Stimulated activated naive B cell treated with anti-CD40 and anti-IgM and Interleukin-4, amounts not matched to agents 10 μg/mL and 1 μg/mL and 100 μg/mL, for 72 hours (primary cell): ENCODE measurements at regions not wholly inside any gene's neighbourhood (a gene's known extent, or its start where the extent isn't known, plus 50 kb on each side); places are given as distances from the start of the nearest gene placed in this dataset.
A peak's percentile ranks its signal among the peaks of the same experiment; 100 is the strongest.

Experiments used
- ATAC-seq, 2 donors: fragments of 150-1000 bp; cut with Tn5 transposase; replicated peaks; 2 replicates each; pipeline ENCODE4 v1.10.0; 2021; ENCODE audit warnings: moderate library complexity in 1 of 2
- DNase-seq: peaks from one replicate; pipeline ENCODE4 v3.0.0; 2021
- H3K27ac Mint-ChIP-seq: one replicate; pipeline ENCODE4 v1.8.0; 2022; ENCODE audit warnings: mild to moderate bottlenecking, mixed read lengths
- H3K27me3 Mint-ChIP-seq, 2 donors: one replicate each; pipeline ENCODE4 v1.8.0; 2022; ENCODE audit warnings: mixed read lengths in 2 of 2
- H3K36me3 Mint-ChIP-seq, 2 donors: one replicate each; pipeline ENCODE4 v1.8.0; 2022; ENCODE audit warnings: mixed read lengths in 2 of 2, mild to moderate bottlenecking in 1 of 2
- H3K4me1 Mint-ChIP-seq, 2 donors: one replicate each; pipeline ENCODE4 v1.8.0; 2022; ENCODE audit warnings: mixed read lengths in 2 of 2, mild to moderate bottlenecking in 1 of 2
- H3K4me3 Mint-ChIP-seq, 2 donors: one replicate each; pipeline ENCODE4 v1.8.0; 2022; ENCODE audit warnings: mild to moderate bottlenecking in 2 of 2, mixed read lengths in 2 of 2, moderate library complexity in 1 of 2
- H3K9me3 Mint-ChIP-seq, 2 donors: one replicate each; pipeline ENCODE4 v1.8.0; 2022; ENCODE audit warnings: mixed read lengths in 2 of 2, mild to moderate bottlenecking in 1 of 2

DNA sequence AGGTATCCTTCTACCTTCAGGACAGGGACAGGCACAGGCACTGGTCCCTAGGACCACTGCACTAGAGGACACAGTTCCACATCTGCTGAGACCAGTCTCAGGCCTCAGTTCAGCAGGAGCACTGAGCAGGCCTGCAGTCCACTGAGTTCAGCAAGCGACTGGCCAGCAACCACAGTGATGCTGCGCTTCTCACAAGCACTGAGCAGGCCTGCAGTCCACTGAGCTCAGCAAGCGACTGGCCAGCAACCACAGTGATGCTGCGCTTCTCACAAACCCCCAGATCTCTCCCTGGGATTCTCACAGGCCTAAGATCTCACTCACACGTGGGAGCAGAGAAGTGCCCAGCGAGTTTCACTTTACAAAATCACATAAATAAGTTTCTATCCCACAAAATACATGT is 140.6 kb downstream of the IRS2 start:
- ATAC-seq, result no peak
- H3K36me3 Mint-ChIP-seq, result peaks cover 1 to 5% of the 10 kb centered on the region in 2 donors
- H3K27me3 Mint-ChIP-seq, result peaks cover 0 to 3% of the 10 kb centered on the region in 2 donors
- peak overlapping the region in 1 of 2 donors; percentile 19 for H3K4me3 Mint-ChIP-seq
- DNase-seq, result no peak
- peaks cover 8 to 9% of the 10 kb centered on the region in 2 donors for H3K9me3 Mint-ChIP-seq
- H3K4me1 Mint-ChIP-seq, result peaks cover 0 to 3% of the 10 kb centered on the region in 2 donors
- H3K27ac Mint-ChIP-seq, result no peak overlapping the region

DNA sequence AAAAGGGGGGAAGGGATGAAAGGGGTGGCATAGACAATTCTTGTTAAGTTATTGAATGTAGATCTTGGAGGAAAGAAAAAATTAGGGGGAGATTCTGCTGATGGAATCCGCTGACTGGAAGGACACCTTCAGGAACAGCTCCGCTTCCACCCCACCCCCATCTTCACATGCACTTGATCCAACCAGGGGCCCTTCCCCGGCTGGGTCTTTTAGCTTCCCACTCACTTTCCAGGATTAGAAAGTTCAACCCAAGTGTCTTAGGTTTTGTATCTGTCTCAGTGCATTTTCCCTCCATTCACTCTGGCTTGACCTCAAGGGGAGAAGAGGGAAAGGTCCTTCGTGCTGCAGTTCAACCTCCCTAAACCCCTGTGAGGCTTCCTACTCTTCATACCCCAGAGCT is 141.4 kb downstream of the IRS2 start:
- Mint-ChIP-seq H3K9me3 (peaks cover 14 to 17% of the 10 kb centered on the region in 2 donors), H3K4me3 (no peak overlapping the region), H3K27ac (no peak overlapping the region), H3K4me1 (peaks cover 0 to 3% of the 10 kb centered on the region in 2 donors), H3K27me3 (peaks cover 0 to 3% of the 10 kb centered on the region in 2 donors), H3K36me3 (peaks cover 2 to 11% of the 10 kb centered on the region in 2 donors)
- no peak for ATAC-seq
- DNase-seq, result no peak

DNA sequence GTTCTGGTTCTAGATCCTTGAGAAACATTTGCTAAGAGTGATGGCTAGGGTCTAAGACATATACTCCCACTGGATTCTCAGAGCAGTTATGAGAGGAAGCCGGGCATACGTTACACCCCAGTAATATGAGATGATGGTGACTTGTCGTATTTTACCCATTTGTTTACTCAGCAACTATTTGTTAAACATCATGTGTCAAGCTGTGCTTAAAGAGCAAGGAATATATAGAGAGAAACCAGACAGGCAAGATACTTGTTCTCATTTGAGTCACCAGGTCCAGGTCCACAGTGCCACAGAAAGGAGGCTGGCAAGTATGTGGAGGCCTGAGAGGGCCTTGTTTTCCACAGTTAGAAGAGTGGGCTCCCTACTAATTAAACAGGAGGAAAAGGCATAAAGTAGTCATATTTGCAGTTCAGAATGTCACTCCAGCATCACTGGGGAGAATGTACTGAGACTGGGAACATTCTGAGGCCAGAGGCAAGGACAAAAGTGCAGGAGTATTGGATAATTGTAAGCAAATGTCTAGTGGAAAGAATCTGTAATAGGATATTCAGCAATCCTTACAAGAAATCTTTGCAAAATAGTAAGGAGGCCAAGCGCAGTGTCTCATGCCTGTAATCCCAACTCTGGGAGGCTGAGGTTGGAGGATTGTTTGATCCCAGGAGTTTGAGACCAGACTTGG is 142.2 kb downstream of the IRS2 start:
- no peak overlapping the region for H3K4me3 Mint-ChIP-seq
- ATAC-seq, result no peak

DNA sequence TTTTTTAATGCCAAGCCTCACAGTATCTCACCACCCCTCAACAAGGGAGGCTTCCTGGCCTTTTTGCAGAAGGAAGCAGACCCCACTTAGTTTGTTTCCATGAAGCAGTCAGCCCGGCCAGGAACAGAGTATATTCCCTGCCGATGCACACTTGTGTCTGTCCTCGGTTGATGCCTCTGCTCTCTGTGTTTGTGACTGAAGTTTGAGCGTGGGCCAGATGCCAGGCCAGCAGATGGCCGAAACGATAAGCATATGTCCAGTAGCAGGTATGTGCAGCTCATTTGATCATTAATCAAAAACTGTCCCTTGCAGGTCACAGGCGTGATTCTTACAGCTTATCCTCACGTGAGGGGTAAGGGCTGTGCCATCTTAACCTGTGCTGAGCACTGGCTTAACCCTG is 144.0 kb downstream of the IRS2 start:
- Mint-ChIP-seq H3K4me3 (no peak overlapping the region), H3K36me3 (peaks cover 2 to 11% of the 10 kb centered on the region in 2 donors), H3K9me3 (peaks cover 14 to 22% of the 10 kb centered on the region in 2 donors), H3K27ac (no peak overlapping the region), H3K4me1 (peaks cover 0 to 3% of the 10 kb centered on the region in 2 donors), H3K27me3 (peaks cover 0 to 3% of the 10 kb centered on the region in 2 donors)
- DNase-seq, result no peak
- no peak for ATAC-seq

More for the DNA sequence above, 142.2 kb downstream of the IRS2 start:
- H3K36me3 Mint-ChIP-seq, result peaks cover 2 to 11% of the 10 kb centered on the region in 2 donors
- H3K27me3 Mint-ChIP-seq, result peaks cover 0 to 3% of the 10 kb centered on the region in 2 donors
- no peak for DNase-seq
- H3K4me1 Mint-ChIP-seq, result peaks cover 0 to 3% of the 10 kb centered on the region in 2 donors
- peaks cover 14 to 18% of the 10 kb centered on the region in 2 donors for H3K9me3 Mint-ChIP-seq
- no peak overlapping the region for H3K27ac Mint-ChIP-seq

DNA sequence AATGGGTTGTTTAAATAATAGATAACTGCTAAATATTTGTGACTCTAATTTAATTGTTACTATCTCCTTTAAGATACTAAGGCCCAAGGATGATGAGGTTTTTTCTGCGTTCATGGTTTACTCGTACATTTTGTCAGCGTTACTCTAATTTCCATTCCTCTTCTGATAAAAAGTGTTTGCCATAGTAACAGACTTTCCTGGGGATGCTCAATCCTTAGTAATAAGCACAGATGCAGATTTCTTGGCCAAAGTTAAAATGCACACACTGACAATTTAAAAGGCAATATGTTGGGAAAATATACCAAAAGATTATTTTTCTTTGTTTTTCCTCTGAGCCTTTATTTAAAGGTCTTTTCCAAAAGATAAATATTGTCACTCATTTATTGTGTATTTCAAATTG is 149.6 kb downstream of the IRS2 start:
- Mint-ChIP-seq H3K27me3 (peaks cover 0 to 6% of the 10 kb centered on the region in 2 donors), H3K4me1 (no peaks in the 10 kb centered on the region), H3K36me3 (peaks cover 2 to 11% of the 10 kb centered on the region in 2 donors), H3K4me3 (no peak overlapping the region), H3K27ac (no peak overlapping the region), H3K9me3 (peaks cover 17 to 31% of the 10 kb centered on the region in 2 donors)
- no peak for ATAC-seq
- DNase-seq, result no peak

DNA sequence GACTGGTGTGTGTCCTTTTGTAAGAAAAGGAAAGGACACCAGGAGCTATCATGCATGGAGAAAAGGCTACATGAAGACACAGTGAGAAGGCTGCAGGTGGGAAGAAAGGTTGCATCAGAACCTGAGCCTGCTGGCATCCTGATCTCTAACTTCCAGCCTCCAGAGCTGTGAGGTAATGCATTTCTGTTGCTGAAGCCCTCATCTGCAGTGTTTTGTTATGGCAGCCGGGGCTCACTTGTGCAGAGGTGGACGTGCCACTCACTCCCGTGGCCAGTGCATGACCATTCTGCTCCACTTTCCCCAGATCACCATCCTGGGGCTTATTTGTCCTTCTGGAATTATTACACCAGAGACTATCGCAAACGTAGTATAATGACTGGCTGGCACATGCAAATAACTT is 155.3 kb downstream of the IRS2 start:
- Mint-ChIP-seq H3K9me3 (peaks cover 11 to 16% of the 10 kb centered on the region in 2 donors), H3K27me3 (peaks cover 0 to 14% of the 10 kb centered on the region in 2 donors), H3K4me3 (no peak overlapping the region), H3K4me1 (no peaks in the 10 kb centered on the region), H3K27ac (no peak overlapping the region), H3K36me3 (no peaks in the 10 kb centered on the region)
- DNase-seq, result no peak
- no peak for ATAC-seq

DNA sequence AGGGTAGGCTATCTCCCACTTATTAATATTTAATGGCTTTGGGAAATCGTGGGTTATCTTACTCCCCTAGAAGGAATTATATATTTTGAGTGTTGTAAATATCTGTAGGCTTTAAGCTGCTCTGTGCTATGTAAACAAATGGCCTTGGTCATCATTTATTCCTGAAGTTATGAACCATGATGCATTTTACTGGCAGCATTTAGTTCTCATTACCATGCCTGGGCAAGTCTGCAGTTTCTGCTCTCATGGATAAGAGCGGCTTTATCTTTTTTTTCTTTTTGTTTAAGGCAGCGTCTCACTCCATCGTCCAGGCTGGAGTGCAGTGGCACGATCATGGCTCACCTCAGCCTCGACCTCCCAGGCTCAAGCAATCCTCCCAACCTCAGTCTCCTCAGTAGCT is 156.1 kb downstream of the IRS2 start:
- DNase-seq (no peak), ATAC-seq (no peak)
- Mint-ChIP-seq H3K9me3 (peaks cover 11 to 16% of the 10 kb centered on the region in 2 donors), H3K36me3 (no peaks in the 10 kb centered on the region), H3K4me1 (no peaks in the 10 kb centered on the region), H3K27ac (no peak overlapping the region), H3K27me3 (peaks cover 0 to 14% of the 10 kb centered on the region in 2 donors), H3K4me3 (no peak overlapping the region)

DNA sequence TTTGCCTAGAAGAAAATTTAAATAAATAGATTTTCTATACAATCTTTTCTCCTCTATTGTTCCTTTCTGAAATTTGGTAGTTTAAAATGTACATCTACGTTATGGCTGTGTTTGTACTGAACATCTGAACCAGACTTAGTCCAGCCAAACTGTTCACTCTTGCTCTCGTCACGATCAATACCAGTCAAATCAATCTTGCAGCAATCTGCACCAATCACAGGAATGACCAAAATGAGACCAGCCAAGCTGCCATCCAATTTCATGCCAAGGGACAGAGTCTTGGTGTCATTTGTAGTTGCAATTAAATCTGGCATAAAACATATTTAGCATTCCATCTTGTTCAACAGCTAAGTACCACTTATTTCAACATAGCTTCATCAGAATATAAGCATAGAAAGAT is 156.6 kb downstream of the IRS2 start:
- no peak overlapping the region for H3K27ac Mint-ChIP-seq
- H3K4me3 Mint-ChIP-seq, result no peak overlapping the region
- ATAC-seq (no peak), DNase-seq (no peak)
- H3K27me3 Mint-ChIP-seq, result peaks cover 0 to 11% of the 10 kb centered on the region in 2 donors
- H3K36me3 Mint-ChIP-seq, result no peaks in the 10 kb centered on the region
- no peaks in the 10 kb centered on the region for H3K4me1 Mint-ChIP-seq
- peaks cover 8 to 12% of the 10 kb centered on the region in 2 donors for H3K9me3 Mint-ChIP-seq

DNA sequence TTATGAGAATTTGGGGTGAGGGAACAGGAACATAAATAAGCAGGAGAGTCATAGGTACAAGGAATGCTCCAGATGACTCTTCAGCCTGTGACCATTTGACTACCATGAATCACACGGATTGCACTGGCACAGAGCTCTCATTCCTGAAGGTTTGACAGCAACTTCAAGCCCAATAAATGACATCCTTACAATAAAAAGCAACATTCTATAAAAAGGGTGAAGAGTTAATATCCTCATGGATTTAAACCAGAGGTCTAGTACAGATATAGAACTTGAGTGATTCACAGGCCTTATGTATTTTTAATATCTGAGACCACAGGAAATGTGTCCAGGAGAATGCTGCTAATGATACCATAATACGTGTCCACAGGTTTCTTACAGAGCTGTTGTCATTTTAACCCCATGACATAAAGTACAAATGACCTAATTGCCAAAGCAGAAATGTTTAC is 158.1 kb downstream of the IRS2 start:
- ATAC-seq, result no peak
- no peak for DNase-seq
- Mint-ChIP-seq H3K27me3 (peaks cover 0 to 8% of the 10 kb centered on the region in 2 donors), H3K9me3 (peaks cover 8 to 9% of the 10 kb centered on the region in 2 donors), H3K4me3 (no peak overlapping the region), H3K4me1 (no peaks in the 10 kb centered on the region), H3K36me3 (no peaks in the 10 kb centered on the region), H3K27ac (no peak overlapping the region)

DNA sequence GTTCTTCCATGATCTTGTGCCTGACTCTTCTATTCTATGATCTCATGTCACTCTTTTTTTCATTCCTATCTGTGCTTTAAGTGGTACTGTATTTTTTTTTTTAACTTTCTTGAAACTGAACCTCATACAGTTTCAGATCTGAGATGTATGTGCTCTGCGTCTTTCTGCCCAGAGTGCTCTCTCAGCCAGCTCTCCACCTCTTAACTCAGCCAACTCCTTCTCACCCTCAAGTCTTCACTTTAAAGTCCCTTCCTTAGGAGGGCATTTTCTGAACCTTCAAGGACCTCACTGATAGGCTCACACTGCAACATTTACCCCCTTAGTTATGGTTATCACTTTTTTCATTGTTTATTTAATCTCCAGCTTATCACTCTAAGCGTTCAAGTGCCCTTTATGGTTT is 158.7 kb downstream of the IRS2 start:
- H3K36me3 Mint-ChIP-seq, result no peaks in the 10 kb centered on the region
- no peak overlapping the region for H3K27ac Mint-ChIP-seq

DNA sequence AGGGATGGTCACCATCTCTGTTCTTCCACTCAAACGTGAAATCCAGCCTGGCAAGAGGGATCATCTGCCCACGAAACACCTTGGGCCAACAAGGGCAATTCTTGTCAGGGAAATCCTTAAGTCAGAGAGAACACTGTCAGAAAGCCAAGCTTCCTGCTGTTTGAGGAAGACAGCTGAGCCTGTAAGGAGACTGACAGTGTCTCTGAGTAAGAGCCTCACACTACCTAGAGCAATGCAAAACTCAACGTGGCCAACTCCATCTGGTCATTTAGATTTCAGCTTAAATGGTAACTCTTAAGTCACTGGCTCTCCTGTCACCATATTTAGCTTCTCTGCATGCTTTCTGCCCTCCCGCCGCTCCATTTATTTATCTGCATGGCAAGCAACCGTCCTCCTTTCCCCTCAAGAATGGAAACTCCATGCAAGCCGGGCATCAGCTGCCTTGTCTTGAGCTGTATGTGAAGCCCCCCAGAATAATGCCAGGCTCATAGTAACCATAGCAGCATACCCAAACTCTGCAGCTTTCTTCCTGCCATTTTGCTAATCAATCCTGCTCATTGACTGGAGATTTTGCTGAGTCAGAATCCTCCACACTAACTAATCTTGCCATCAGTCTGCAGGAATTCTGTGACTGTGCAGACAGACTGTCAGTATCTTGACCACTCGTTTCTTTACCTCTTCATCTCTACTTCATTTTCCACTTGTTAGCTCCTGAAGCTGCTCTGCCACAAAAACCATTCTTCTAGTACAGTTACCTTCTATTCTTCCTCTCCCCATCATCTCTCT is 159.8 kb downstream of the IRS2 start:
- DNase-seq (no peak), ATAC-seq (no peak)
- H3K9me3 Mint-ChIP-seq, result peaks cover 2 to 3% of the 10 kb centered on the region in 2 donors
- H3K27me3 Mint-ChIP-seq, result peaks cover 0 to 8% of the 10 kb centered on the region in 2 donors
- no peak overlapping the region for H3K27ac Mint-ChIP-seq
- H3K36me3 Mint-ChIP-seq, result no peaks in the 10 kb centered on the region
- no peak overlapping the region for H3K4me3 Mint-ChIP-seq
- H3K4me1 Mint-ChIP-seq, result no peaks in the 10 kb centered on the region

More for the DNA sequence above, 158.7 kb downstream of the IRS2 start:
- DNase-seq (no peak), ATAC-seq (no peak)
- Mint-ChIP-seq H3K4me1 (no peaks in the 10 kb centered on the region), H3K27me3 (peaks cover 0 to 8% of the 10 kb centered on the region in 2 donors), H3K9me3 (peaks cover 4 to 5% of the 10 kb centered on the region in 2 donors), H3K4me3 (no peak overlapping the region)

DNA sequence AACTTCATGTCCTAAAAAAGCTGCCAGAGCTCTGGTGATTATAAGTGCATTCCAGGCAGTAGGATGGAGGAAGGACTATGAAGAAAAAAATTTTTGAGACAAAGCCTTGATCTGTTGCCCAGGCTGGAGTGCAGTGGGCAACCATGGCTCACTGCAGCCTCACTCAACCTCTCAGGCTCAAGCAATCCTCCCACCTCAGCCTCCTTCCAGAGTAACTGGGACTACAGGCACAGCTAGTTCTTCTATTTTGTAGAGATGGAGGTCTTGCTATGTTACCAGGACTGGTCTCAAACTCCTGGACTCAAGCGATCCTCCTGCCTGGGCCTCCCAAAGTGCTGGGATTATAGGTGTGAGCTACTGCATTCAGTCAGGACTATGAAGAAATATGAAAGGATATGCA is 161.2 kb downstream of the IRS2 start:
- no peaks in the 10 kb centered on the region for H3K36me3 Mint-ChIP-seq
- no peak for DNase-seq

DNA sequence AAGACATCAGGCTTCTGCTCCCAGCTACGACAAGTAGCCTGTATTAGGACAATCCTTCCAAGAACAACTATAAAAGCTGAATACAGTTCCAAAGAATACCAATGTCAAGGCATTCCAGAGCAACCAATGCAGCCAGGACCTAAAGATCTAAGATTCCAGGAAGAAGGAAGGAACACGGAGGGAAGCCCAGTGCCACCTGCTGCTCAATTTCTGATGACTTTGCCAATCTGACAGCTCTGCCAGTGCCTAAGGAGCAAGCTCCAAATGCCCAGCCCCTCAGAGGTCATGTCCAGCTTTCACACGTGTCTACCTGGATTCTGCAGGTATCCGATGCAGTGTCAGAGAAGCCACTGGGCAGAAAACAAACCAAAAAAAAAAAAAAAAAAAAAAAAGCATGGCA is 164.4 kb downstream of the IRS2 start:
- Mint-ChIP-seq H3K4me1 (no peaks in the 10 kb centered on the region), H3K4me3 (no peak overlapping the region), H3K9me3 (peaks cover 5 to 7% of the 10 kb centered on the region in 2 donors), H3K36me3 (no peaks in the 10 kb centered on the region), H3K27me3 (peaks cover 0 to 3% of the 10 kb centered on the region in 2 donors), H3K27ac (no peak overlapping the region)
- no peak for ATAC-seq
- DNase-seq, result no peak

More for the DNA sequence above, 161.2 kb downstream of the IRS2 start:
- ATAC-seq, result no peak
- H3K27me3 Mint-ChIP-seq, result peaks cover 0 to 8% of the 10 kb centered on the region in 2 donors
- H3K4me3 Mint-ChIP-seq, result no peak overlapping the region
- H3K27ac Mint-ChIP-seq, result no peak overlapping the region
- no peaks in the 10 kb centered on the region for H3K4me1 Mint-ChIP-seq
- H3K9me3 Mint-ChIP-seq, result no peaks in the 10 kb centered on the region

DNA sequence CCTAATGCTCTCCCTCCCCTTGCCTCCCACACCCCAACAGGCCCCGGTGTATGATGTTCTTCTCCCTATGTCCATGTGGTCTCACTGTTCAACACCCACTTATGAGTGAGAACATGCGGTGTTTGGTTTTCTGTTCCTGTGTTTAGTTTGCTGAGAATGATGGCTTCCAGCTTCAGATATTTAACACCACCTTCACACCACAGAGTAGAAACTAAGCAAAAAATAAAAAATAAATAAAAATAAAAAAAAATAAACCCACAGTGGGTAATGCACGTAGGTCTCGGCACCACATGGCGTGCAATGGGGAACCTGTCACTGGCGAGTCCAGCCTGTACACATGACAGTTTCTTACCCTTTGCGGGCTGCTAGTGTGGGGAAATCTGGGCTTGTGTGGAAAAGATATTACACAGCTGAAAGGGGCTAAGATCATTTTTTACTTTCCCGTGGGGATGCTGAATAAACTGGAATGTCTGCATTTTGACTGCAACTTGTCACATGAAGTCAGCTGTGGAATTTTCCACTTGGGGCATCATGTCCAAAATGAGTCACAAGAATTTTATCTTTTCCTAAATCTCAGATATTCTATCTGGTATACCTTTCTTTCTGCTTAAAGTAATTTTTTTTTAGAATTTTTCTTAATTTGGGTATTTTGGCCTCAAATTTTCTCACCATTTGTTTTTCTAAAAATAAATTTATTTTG is 170.5 kb downstream of the IRS2 start:
- no peaks in the 10 kb centered on the region for H3K36me3 Mint-ChIP-seq
- peaks cover 5 to 7% of the 10 kb centered on the region in 2 donors for H3K9me3 Mint-ChIP-seq
- ATAC-seq (no peak), DNase-seq (no peak)
- H3K4me1 Mint-ChIP-seq, result no peaks in the 10 kb centered on the region
- no peaks in the 10 kb centered on the region for H3K27me3 Mint-ChIP-seq
- no peak overlapping the region for H3K27ac Mint-ChIP-seq
- no peak overlapping the region for H3K4me3 Mint-ChIP-seq
